ENCODE measurements at regions not wholly inside any gene's neighbourhood (a gene's known extent, or its start where the extent isn't known, plus 50 kb on each side); places are given as distances from the start of the nearest gene placed in this dataset.

DNA sequence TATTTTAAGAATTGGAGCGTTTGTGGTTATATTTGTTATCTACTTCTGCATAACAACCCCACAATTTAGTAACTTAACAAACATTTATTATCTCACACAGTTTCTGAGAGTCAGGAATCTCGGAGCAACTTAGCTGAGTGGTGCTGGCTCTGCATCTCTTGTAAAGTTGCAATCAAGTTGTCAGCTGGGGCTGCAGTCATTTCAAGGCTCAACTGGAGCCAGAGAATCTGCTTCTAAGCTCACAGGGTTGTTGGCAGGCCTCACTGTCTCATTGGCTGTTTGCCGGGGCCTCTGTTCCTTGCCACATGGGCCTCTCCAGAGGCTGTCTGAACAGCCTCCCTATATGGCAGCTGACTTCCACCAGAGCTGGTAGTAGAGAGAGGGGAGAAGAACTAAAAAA is 281.2 kb upstream of the GNPDA2 start:
- TF ChIP-seq CTCF (IDR thresholded peaks at IDR 0.05) (no peak), POLR2A (IDR thresholded peaks at IDR 0.05) (no peak)
